ENCODE measurements at regions not wholly inside any gene's neighbourhood (a gene's known extent, or its start where the extent isn't known, plus 50 kb on each side); places are given as distances from the start of the nearest gene placed in this dataset.
"Not testable (repeated sequence)": the region's sequence is repeated elsewhere in the genome, so short reads cannot be mapped to it uniquely, and the experiment has no call there.

GRCh38 chr2:116517936-116518335 is 1296.6 kb upstream of the DDX18 start:
- Histone ChIP-seq H3K27ac (no peak overlapping the region), H3K9me3 (no peaks in the 10 kb centered on the region), H3K36me3 (ENCODE audit: low read depth, missing control alignments) (no peaks in the 10 kb centered on the region), H3K4me1 (no peaks in the 10 kb centered on the region), H3K27me3 (no peaks in the 10 kb centered on the region), H3K4me3 (no peak overlapping the region)
- 84 to 92% methylated on average over 1 of the region's 1 CpG for WGBS, 2 donors
- no peak for DNase-seq
- TF ChIP-seq POLR2A (IDR thresholded peaks at IDR 0.05) (no peak), CTCF (IDR thresholded peaks at IDR 0.05) (no peak)
- intact Hi-C loops (cut with DNase I; ENCODE audit: low total_unique reads) = no loop called here

GRCh38 chr2:116537811-116538210 is 1276.7 kb upstream of the DDX18 start:
- Histone ChIP-seq H3K27me3 (no peaks in the 10 kb centered on the region), H3K4me3 (no peak overlapping the region), H3K4me1 (no peaks in the 10 kb centered on the region), H3K36me3 (ENCODE audit: low read depth, missing control alignments) (no peaks in the 10 kb centered on the region), H3K9me3 (no peaks in the 10 kb centered on the region), H3K27ac (no peak overlapping the region)
- 72 to 81% methylated on average over 5 of the region's 5 CpGs for WGBS, 2 donors
- no peak for DNase-seq
- intact Hi-C loops (cut with DNase I; ENCODE audit: low total_unique reads) = no loop called here
- TF ChIP-seq CTCF (IDR thresholded peaks at IDR 0.05) = no peak
- no peak for TF ChIP-seq POLR2A (IDR thresholded peaks at IDR 0.05)

- TF ChIP-seq POLR2A (IDR thresholded peaks at IDR 0.05) (no peak), CTCF (IDR thresholded peaks at IDR 0.05) (no peak)
- Histone ChIP-seq H3K27me3 (no peaks in the 10 kb centered on the region), H3K9me3 (no peaks in the 10 kb centered on the region), H3K27ac (no peak overlapping the region), H3K36me3 (ENCODE audit: low read depth, missing control alignments) (no peaks in the 10 kb centered on the region), H3K4me1 (no peaks in the 10 kb centered on the region), H3K4me3 (no peak overlapping the region)
- intact Hi-C loops (cut with DNase I; ENCODE audit: low total_unique reads) = no loop called here
- no peak for DNase-seq
- WGBS, 2 donors = 80 to 81% methylated on average over 3 of the region's 3 CpGs
Measured at GRCh38 chr2:116545286-116546068, 1269.0 kb upstream of the DDX18 start.

- peak overlapping the region in 1 of 2 donors; percentile 20 for H3K4me3 ChIP-seq
- H3K36me3 ChIP-seq (ENCODE audit: low read depth, missing control alignments); intact Hi-C loops (cut with DNase I; ENCODE audit: low total_unique reads); DNase-seq; H3K4me1 ChIP-seq; H3K27ac ChIP-seq; H3K9me3 ChIP-seq; H3K27me3 ChIP-seq: not testable (repeated sequence)
- 64 to 78% methylated on average over 20 of the region's 20 CpGs for WGBS, 2 donors
Measured at GRCh38 chr2:116552738-116553419, 1261.6 kb upstream of the DDX18 start.

- Histone ChIP-seq H3K4me3 (no peak overlapping the region), H3K27me3 (no peaks in the 10 kb centered on the region), H3K27ac (no peak overlapping the region), H3K9me3 (no peaks in the 10 kb centered on the region), H3K4me1 (no peaks in the 10 kb centered on the region), H3K36me3 (ENCODE audit: low read depth, missing control alignments) (no peaks in the 10 kb centered on the region)
- no peak for TF ChIP-seq POLR2A (IDR thresholded peaks at IDR 0.05)
- no peak for TF ChIP-seq CTCF (IDR thresholded peaks at IDR 0.05)
- DNase-seq = no peak
- 30 to 53% methylated on average over 3 of the region's 3 CpGs for WGBS, 2 donors
- intact Hi-C loops (cut with DNase I; ENCODE audit: low total_unique reads) = no loop called here
Measured at GRCh38 chr2:116580209-116580608, 1234.3 kb upstream of the DDX18 start.
